HG02571 (cell line): ENCODE measurements at regions not wholly inside any gene's neighbourhood (a gene's known extent, or its start where the extent isn't known, plus 50 kb on each side); places are given as distances from the start of the nearest gene placed in this dataset.

ENCODE experiments used
- ATAC-seq: cut with Tn5 transposase; IDR thresholded peaks from one replicate; pipeline ENCODE4 v1.9.1; 2021; ENCODE audit warnings: mild to moderate bottlenecking, moderate library complexity; ENCODE audit not compliant: unreplicated experiment

- no peak for ATAC-seq
Observed at GRCh38 chr2:147657086-147658000, 187.5 kb upstream of the ACVR2A start.

DNA sequence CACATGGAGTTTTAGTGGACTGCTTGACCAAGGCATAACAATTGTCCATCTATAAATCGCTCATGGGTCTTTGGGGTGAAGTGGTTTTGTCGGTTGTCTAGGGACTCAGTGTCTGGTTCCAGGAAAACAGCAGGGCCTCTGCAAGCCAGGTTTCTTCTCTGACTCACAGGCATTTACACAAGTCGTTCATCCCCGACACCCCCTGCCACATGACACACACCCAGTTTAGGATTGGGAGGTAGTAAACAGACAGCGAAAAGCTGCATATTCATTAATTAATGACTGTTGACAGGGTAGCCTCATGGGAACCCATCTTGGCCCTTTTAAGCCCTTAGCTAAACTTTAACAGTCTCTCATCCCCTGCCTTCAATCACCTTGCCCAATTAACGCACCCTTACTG lies 194.8 kb upstream of the ACVR2A start:
- ATAC-seq: no peak

DNA sequence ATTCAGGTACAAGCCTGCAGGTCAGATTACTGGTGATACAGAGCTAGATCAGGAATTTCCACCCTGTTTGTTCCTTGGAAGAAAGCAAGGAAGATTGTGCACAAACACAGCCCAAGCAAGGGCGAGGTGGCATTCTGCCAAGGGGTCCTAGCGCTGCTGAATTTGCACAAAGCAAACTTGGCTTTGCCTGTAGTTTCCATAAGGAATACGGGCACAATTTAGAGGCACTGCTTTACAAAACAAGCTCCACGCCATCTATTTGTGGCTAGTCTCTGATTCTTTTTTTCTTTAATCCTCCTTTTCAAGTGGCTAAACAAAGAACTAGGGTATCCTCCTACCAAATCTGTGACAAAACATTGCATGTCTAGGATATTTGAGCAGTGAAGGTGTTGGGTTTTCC lies 195.5 kb upstream of the ACVR2A start:
- ATAC-seq: no peak

- ATAC-seq: no peak
Observed at GRCh38 chr2:147648471-147648870, 196.4 kb upstream of the ACVR2A start.

- no peak for ATAC-seq
Observed at GRCh38 chr2:147647816-147648215, 197.0 kb upstream of the ACVR2A start.

- ATAC-seq: no peak
Observed at GRCh38 chr2:147646818-147647468, 197.9 kb upstream of the ACVR2A start.

GRCh38 chr2:147644491-147644890 lies 200.3 kb upstream of the ACVR2A start:
- ATAC-seq: no peak

GRCh38 chr2:147642765-147643164 lies 202.1 kb upstream of the ACVR2A start:
- ATAC-seq: no peak

DNA sequence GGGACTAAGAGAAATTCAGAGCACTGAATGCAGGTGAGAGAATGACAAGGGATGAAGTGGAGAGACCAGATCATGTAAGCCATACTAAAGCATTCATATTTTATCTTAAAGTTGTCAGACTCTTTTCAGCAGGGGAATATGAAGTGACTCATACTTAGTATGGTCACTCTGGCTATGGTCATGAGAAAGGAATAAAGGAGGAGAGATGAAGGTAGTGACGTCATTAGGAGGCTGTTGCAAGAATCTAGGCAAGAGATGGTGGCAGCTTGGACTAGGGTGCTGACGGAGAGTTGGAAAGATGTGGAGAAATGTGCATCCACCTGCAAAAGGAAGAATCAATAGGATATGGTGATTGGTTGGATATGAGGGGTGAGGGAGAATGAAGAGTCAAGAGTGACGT lies 203.2 kb upstream of the ACVR2A start:
- ATAC-seq: no peak

GRCh38 chr2:147639891-147640290 lies 204.9 kb upstream of the ACVR2A start:
- ATAC-seq: peak; percentile 73

- no peak for ATAC-seq
Observed at GRCh38 chr2:147639386-147639785, 205.4 kb upstream of the ACVR2A start.

- no peak for ATAC-seq
Observed at GRCh38 chr2:147636886-147637285, 207.9 kb upstream of the ACVR2A start.

DNA sequence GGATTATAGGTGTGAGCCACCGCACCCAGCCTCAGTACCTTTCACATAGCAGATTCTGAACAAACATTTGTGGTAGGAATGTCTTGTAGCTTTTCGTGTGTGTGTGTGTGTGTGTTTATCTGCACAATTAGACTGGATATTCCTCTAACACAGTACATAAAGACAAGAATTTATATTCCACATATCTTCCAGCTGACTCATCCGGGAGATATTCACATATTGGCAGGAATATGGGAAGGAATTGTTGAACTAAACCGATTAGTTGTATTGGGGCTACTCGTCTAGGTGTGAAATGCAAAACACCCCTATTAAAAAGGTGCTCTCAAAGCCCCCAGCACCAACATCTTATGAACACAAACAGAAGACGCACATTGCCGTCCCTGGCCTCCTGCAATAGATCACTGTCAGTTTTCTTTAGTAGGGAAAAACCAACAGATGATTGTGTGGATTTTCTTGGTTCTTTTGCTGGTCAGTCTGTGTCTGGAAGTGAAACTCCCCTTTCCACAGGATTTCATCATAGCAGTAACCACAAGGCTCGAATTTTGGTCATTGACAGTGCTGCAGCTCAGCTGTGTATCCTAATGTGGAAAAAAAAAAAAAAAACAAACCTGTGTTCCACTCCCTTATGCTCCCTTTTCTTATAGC lies 208.5 kb upstream of the ACVR2A start:
- no peak for ATAC-seq

GRCh38 chr2:147634826-147635225 lies 210.0 kb upstream of the ACVR2A start:
- ATAC-seq: no peak

- no peak for ATAC-seq
Observed at GRCh38 chr2:147632198-147632597, 212.6 kb upstream of the ACVR2A start.

DNA sequence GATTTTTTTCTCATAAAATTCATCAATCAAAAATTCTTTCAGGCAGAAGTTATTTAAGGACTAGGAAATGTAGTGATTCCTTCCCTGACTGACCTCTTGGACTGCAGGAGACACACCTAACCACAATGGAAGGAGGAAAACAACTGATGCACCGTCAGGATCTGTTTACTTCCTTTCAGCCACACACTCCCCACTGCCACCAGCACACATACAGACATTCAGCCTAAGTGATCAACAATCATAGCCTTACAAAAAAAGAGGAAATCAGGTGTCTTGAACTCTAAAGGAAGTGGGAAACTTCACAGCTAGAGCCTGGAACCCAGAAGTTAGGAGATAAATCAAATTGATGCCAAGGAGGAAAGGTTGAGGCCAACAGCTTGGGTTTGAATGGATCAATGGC lies 213.5 kb upstream of the ACVR2A start:
- ATAC-seq: no peak

DNA sequence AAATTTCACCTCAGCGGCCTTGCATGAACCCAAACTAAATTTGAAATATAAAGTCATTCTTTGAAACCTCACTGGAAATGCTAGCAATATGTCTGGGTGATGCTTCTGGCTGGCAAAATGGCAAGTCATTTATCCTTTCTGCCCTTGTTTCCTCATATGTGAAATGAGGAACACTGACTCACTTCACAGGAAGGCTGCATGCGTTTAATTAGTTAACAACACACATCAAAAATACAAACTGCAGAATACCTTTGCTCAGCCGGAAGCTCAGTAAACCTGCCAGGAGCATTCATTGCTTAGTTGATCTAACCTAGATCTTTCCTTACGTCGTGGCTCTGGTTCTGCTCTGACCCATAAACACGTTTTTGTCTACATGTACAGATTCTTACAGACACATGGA lies 214.2 kb upstream of the ACVR2A start:
- no peak for ATAC-seq

DNA sequence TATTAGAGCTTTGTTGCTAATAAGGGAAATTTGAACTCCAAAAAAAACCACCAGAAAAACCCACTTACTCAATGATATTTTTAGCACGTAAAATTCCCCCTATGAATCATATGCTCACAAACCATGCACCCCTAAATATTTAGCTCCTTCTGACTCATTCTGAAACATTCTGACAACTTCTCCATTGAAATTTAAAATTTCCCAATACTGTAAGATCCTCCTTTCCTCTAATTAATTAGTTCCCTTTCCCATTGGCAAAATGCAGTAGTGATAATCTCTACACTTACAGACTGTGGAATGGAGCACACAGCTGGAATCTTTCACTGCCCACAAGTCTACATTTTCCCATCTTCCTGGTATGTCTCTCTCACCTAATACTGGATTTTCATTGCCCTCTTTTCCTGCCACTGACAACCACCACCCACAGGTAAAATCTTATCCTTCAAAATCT lies 215.8 kb upstream of the ACVR2A start:
- no peak for ATAC-seq

DNA sequence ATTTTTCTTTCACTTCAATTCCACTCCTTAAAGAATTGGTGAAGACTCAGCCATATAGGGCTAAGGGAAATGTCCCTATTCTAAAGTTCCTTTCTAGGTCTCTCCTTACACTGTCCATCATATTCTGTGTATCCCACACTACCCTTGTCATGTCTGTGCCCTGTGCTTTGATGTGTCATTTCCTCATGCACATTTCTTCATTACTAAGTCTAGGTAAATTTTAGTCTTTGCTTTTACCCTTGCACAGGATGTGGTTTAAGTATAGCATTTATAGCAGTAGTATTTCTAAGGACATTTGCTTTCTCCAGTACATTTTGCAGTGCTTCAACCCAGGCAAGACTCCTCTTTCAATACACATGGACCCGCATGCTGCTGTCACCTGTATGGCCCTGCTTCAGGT lies 221.5 kb upstream of the ACVR2A start:
- peak; percentile 73 for ATAC-seq

DNA sequence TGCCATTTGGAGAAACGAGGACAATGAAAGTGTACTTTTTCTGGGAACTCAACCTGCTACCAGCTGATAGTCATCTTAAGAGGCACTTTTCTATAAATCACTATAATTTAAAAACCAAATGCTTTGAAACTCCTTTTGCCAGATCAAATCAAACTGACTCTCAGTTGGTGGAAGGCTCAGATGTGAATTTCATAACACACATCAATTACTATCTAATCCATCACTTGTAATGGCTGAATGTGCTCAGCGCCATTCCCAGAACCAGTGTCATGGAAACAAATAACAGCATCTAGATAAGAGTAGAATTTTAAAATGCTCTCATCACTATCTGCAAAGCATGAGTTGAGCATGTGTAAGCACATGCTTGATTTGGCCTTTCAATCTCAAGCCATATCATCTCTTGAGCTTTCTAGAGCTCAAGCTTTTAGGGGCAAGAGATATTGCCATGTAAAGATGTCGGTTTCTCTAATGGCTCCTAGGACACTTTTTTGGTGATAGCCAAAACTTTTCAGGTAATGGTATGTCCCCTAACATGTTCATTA lies 223.1 kb upstream of the ACVR2A start:
- no peak for ATAC-seq

DNA sequence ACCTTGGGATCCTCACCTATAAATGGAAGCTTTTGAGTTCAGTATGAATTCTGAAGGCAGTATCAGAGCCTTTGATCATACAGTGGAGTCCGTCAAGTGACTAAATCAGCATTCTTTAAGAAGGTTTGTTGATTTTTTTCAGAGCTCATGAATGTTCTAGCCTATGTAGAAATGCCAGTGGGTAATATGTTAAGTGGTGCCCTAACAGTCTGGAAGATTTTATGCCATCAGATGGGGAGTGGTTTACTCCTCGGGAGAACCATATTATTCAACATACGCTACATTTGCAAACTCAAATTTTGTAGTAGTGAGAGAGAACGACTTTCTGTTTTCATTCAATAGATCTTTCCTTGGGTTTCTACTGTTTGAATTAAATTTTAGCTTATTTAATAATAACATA lies 225.0 kb upstream of the ACVR2A start:
- ATAC-seq: no peak
